ENCODE measurements at regions not wholly inside any gene's neighbourhood (a gene's known extent, or its start where the extent isn't known, plus 50 kb on each side); places are given as distances from the start of the nearest gene placed in this dataset.

- no peak for DNase-seq (ENCODE audit: extremely low read depth in 1 of 11, low read depth in 9 of 11, low spot score in 4 of 11)
Observed at GRCh38 chr10:43943818-43944360, 295.2 kb upstream of the ZNF32 start.

- DNase-seq (ENCODE audit: extremely low read depth in 1 of 11, low read depth in 9 of 11, low spot score in 4 of 11) = no peak
Observed at GRCh38 chr10:43943119-43943817, 294.6 kb upstream of the ZNF32 start.

- no peak for DNase-seq (ENCODE audit: extremely low read depth in 1 of 11, low read depth in 9 of 11, low spot score in 4 of 11)
Observed at GRCh38 chr10:43942096-43942850, 293.6 kb upstream of the ZNF32 start.

GRCh38 chr10:43940898-43941837 lies 292.5 kb upstream of the ZNF32 start:
- DNase-seq (ENCODE audit: extremely low read depth in 1 of 11, low read depth in 9 of 11, low spot score in 4 of 11) = no peak

GRCh38 chr10:43939939-43940820 lies 291.5 kb upstream of the ZNF32 start:
- no peak for DNase-seq (ENCODE audit: extremely low read depth in 1 of 11, low read depth in 9 of 11, low spot score in 4 of 11)

- DNase-seq (ENCODE audit: extremely low read depth in 1 of 11, low read depth in 9 of 11, low spot score in 4 of 11) = no peak
Observed at GRCh38 chr10:43939389-43939938, 290.8 kb upstream of the ZNF32 start.

- DNase-seq (ENCODE audit: extremely low read depth in 1 of 11, low read depth in 9 of 11, low spot score in 4 of 11) = no peak
Observed at GRCh38 chr10:43938810-43939209, 290.1 kb upstream of the ZNF32 start.

- DNase-seq (ENCODE audit: extremely low read depth in 1 of 11, low read depth in 9 of 11, low spot score in 4 of 11) = no peak
Observed at GRCh38 chr10:43931308-43931930, 282.7 kb upstream of the ZNF32 start.

- no peak for DNase-seq (ENCODE audit: extremely low read depth in 1 of 11, low read depth in 9 of 11, low spot score in 4 of 11)
Observed at GRCh38 chr10:43930777-43931176, 282.1 kb upstream of the ZNF32 start.

- no peak for DNase-seq (ENCODE audit: extremely low read depth in 1 of 11, low read depth in 9 of 11, low spot score in 4 of 11)
Observed at GRCh38 chr10:43930243-43930642, 281.6 kb upstream of the ZNF32 start.

- no peak for DNase-seq (ENCODE audit: extremely low read depth in 1 of 11, low read depth in 9 of 11, low spot score in 4 of 11)
Observed at GRCh38 chr10:43929122-43929521, 280.4 kb upstream of the ZNF32 start.

GRCh38 chr10:43928425-43928968 lies 279.8 kb upstream of the ZNF32 start:
- DNase-seq (ENCODE audit: extremely low read depth in 1 of 11, low read depth in 9 of 11, low spot score in 4 of 11) = no peak

- DNase-seq (ENCODE audit: extremely low read depth in 1 of 11, low read depth in 9 of 11, low spot score in 4 of 11) = no peak
Observed at GRCh38 chr10:43926875-43927406, 278.3 kb upstream of the ZNF32 start.

GRCh38 chr10:43926371-43926770 lies 277.7 kb upstream of the ZNF32 start:
- DNase-seq (ENCODE audit: extremely low read depth in 1 of 11, low read depth in 9 of 11, low spot score in 4 of 11) = no peak

- no peak for DNase-seq (ENCODE audit: extremely low read depth in 1 of 11, low read depth in 9 of 11, low spot score in 4 of 11)
Observed at GRCh38 chr10:43925793-43926192, 277.1 kb upstream of the ZNF32 start.

- no peak for DNase-seq (ENCODE audit: extremely low read depth in 1 of 11, low read depth in 9 of 11, low spot score in 4 of 11)
Observed at GRCh38 chr10:43923328-43923727, 274.6 kb upstream of the ZNF32 start.

Data from renal cortex interstitium (tissue), 11 donors.